ENCODE measurements at regions not wholly inside any gene's neighbourhood (a gene's known extent, or its start where the extent isn't known, plus 50 kb on each side); places are given as distances from the start of the nearest gene placed in this dataset.

DNA sequence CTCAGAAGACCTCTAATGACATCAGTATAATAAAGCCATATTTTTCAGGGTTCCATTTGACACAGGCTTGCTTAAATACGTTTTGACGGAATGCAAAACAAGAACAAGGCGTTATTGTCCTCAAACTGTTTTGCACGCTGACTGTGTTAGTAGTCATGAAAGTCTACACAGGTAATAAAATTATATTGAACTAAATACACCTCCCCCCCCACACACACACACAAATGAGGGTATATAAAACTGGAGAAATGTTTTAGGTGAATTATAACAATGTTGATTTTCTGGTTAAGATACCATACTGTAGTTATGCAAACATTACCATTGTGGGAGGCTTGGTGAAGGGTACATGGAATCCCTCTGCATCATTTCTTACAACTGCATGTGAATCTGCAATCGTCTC, 257.1 kb upstream of the ARRDC4 start:
- TF ChIP-seq, protein P1, sequence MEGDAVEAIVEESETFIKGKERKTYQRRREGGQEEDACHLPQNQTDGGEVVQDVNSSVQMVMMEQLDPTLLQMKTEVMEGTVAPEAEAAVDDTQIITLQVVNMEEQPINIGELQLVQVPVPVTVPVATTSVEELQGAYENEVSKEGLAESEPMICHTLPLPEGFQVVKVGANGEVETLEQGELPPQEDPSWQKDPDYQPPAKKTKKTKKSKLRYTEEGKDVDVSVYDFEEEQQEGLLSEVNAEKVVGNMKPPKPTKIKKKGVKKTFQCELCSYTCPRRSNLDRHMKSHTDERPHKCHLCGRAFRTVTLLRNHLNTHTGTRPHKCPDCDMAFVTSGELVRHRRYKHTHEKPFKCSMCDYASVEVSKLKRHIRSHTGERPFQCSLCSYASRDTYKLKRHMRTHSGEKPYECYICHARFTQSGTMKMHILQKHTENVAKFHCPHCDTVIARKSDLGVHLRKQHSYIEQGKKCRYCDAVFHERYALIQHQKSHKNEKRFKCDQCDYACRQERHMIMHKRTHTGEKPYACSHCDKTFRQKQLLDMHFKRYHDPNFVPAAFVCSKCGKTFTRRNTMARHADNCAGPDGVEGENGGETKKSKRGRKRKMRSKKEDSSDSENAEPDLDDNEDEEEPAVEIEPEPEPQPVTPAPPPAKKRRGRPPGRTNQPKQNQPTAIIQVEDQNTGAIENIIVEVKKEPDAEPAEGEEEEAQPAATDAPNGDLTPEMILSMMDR (IDR thresholded peaks at IDR 0.05; ENCODE audit: low read length) = no peak
- no peak for TF ChIP-seq EZH2phosphoT487 (IDR thresholded peaks at IDR 0.05; ENCODE audit: low read length)

Data from MM.1S (cell line).